ENCODE measurements at regions not wholly inside any gene's neighbourhood (a gene's known extent, or its start where the extent isn't known, plus 50 kb on each side); places are given as distances from the start of the nearest gene placed in this dataset.

- Histone ChIP-seq H3K36me3 (ENCODE audit: insufficient read depth, low read length) (no peaks in the 10 kb centered on the region), H3K9me3 (ENCODE audit: low read length) (no peaks in the 10 kb centered on the region), H3K4me1 (ENCODE audit: insufficient read depth, low read length) (no peaks in the 10 kb centered on the region), H3K4me3 (ENCODE audit: low read depth in 1 of 2, low read length in 2 of 2) (no peak overlapping the region), H3K27ac (ENCODE audit: low read depth, low read length) (no peak overlapping the region), H3K9ac (ENCODE audit: low read length) (no peak overlapping the region), H3K27me3 (ENCODE audit: control insufficient read depth in 1 of 2, insufficient read depth in 2 of 2, low read length in 2 of 2) (no peaks in the 10 kb centered on the region)
These were observed 181.6 kb upstream of the LMNTD1 start for GRCh38 chr12:25734529-25735180.

GRCh38 chr12:25740617-25741016 lies 187.5 kb upstream of the LMNTD1 start:
- H3K9ac ChIP-seq (ENCODE audit: low read length) = no peak overlapping the region
- H3K4me1 ChIP-seq (ENCODE audit: insufficient read depth, low read length) = no peaks in the 10 kb centered on the region
- no peaks in the 10 kb centered on the region for H3K27me3 ChIP-seq (ENCODE audit: control insufficient read depth in 1 of 2, insufficient read depth in 2 of 2, low read length in 2 of 2)
- H3K4me3 ChIP-seq (ENCODE audit: low read depth in 1 of 2, low read length in 2 of 2) = no peak overlapping the region
- H3K27ac ChIP-seq (ENCODE audit: low read depth, low read length) = no peak overlapping the region
- no peaks in the 10 kb centered on the region for H3K9me3 ChIP-seq (ENCODE audit: low read length)
- no peaks in the 10 kb centered on the region for H3K36me3 ChIP-seq (ENCODE audit: insufficient read depth, low read length)

DNA sequence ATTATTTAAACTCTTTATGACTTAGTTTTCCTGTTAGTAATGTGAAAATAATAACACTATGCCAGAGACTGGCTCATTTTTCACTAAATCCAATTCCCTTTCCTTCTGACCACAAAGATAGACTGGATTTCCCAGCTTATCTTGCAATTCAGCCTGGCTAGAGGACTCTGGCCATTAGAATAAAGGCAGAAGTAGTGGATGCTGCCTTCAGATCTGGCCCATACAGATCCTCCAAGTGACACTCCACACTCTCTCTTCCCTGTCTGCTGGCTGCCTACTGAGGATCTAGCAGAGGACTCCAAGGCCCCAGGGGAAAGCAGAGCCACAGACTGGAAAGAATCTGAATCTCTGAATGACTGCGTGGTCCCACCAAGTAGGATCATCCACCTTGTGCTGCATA lies 188.8 kb upstream of the LMNTD1 start:
- Histone ChIP-seq H3K27ac (ENCODE audit: low read depth, low read length) (no peak overlapping the region), H3K9me3 (ENCODE audit: low read length) (no peaks in the 10 kb centered on the region), H3K4me3 (ENCODE audit: low read depth in 1 of 2, low read length in 2 of 2) (no peak overlapping the region), H3K27me3 (ENCODE audit: control insufficient read depth in 1 of 2, insufficient read depth in 2 of 2, low read length in 2 of 2) (no peaks in the 10 kb centered on the region), H3K4me1 (ENCODE audit: insufficient read depth, low read length) (no peaks in the 10 kb centered on the region), H3K9ac (ENCODE audit: low read length) (no peak overlapping the region), H3K36me3 (ENCODE audit: insufficient read depth, low read length) (no peaks in the 10 kb centered on the region)

DNA sequence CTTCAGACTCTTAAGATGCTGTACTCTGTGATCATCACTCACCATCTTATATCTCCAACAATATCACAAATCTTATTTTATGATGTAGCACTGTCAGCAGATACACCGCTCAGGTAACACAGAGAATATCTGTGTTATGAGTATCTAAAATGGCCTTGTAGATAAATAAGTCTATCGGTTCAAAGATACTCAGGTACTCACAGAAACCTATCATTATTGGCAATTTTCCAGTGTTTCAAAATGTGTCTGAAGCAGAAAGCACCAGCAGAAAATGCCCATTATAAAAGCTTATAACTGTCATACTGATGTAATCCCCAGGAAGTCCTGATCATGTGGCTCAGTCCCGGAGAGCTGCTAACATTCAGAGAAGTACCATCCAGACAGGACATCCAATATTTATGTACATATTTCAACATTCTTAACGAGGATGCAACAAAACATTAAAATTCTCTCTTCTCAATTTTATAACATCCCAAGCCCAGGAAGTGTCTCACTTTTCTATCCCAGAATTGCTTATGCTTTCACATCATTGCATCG lies 190.7 kb upstream of the LMNTD1 start:
- Histone ChIP-seq H3K9me3 (ENCODE audit: low read length) (no peaks in the 10 kb centered on the region), H3K4me3 (ENCODE audit: low read depth in 1 of 2, low read length in 2 of 2) (no peak overlapping the region), H3K27ac (ENCODE audit: low read depth, low read length) (no peak overlapping the region), H3K9ac (ENCODE audit: low read length) (no peak overlapping the region), H3K4me1 (ENCODE audit: insufficient read depth, low read length) (no peaks in the 10 kb centered on the region), H3K36me3 (ENCODE audit: insufficient read depth, low read length) (no peaks in the 10 kb centered on the region), H3K27me3 (ENCODE audit: control insufficient read depth in 1 of 2, insufficient read depth in 2 of 2, low read length in 2 of 2) (no peaks in the 10 kb centered on the region)

DNA sequence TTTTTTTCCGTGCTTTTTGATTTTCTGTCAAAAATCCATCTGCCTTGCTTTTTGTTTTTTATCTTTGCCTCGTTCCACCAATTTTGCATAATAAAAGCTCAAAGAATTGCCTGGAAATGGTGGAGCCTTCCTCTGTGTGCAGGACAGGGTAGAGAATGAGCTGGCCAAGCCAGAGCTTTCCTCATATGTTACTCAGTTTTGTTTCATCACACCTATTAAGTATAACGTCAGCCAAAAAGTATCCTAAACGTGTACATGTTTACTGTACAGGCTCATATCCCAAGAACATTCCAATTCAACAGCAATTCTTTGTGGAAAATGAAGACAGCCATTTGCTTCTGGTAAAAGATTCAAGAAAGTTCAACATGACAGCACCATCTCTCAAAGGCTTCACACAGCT lies 191.2 kb upstream of the LMNTD1 start:
- H3K4me3 ChIP-seq (ENCODE audit: low read depth in 1 of 2, low read length in 2 of 2) = no peak overlapping the region
- no peaks in the 10 kb centered on the region for H3K36me3 ChIP-seq (ENCODE audit: insufficient read depth, low read length)
- no peak overlapping the region for H3K9ac ChIP-seq (ENCODE audit: low read length)
- no peaks in the 10 kb centered on the region for H3K27me3 ChIP-seq (ENCODE audit: control insufficient read depth in 1 of 2, insufficient read depth in 2 of 2, low read length in 2 of 2)
- no peaks in the 10 kb centered on the region for H3K4me1 ChIP-seq (ENCODE audit: insufficient read depth, low read length)
- no peak overlapping the region for H3K27ac ChIP-seq (ENCODE audit: low read depth, low read length)
- H3K9me3 ChIP-seq (ENCODE audit: low read length) = no peaks in the 10 kb centered on the region

DNA sequence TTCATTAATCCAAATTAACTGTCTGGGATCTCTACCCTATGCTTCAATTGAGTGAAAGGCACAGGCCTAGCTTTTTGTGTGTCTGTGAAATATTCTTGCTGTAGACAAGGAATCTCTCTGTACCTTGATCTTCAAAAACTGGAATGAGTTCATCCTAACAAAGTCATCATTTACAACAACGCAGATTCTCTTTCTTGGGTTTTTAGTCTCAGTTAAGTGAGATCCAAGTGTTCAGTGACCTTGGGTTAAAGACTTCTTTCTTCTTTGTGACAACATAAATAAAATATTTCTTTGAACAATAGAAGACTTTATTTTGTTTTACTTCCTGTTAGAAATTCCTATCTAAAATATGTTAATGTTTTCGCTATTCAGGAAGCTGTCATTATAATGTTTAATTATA lies 192.2 kb upstream of the LMNTD1 start:
- no peaks in the 10 kb centered on the region for H3K9me3 ChIP-seq (ENCODE audit: low read length)
- H3K4me3 ChIP-seq (ENCODE audit: low read depth in 1 of 2, low read length in 2 of 2) = no peak overlapping the region
- no peaks in the 10 kb centered on the region for H3K36me3 ChIP-seq (ENCODE audit: insufficient read depth, low read length)
- no peak overlapping the region for H3K27ac ChIP-seq (ENCODE audit: low read depth, low read length)
- no peaks in the 10 kb centered on the region for H3K4me1 ChIP-seq (ENCODE audit: insufficient read depth, low read length)
- no peaks in the 10 kb centered on the region for H3K27me3 ChIP-seq (ENCODE audit: control insufficient read depth in 1 of 2, insufficient read depth in 2 of 2, low read length in 2 of 2)
- H3K9ac ChIP-seq (ENCODE audit: low read length) = no peak overlapping the region

DNA sequence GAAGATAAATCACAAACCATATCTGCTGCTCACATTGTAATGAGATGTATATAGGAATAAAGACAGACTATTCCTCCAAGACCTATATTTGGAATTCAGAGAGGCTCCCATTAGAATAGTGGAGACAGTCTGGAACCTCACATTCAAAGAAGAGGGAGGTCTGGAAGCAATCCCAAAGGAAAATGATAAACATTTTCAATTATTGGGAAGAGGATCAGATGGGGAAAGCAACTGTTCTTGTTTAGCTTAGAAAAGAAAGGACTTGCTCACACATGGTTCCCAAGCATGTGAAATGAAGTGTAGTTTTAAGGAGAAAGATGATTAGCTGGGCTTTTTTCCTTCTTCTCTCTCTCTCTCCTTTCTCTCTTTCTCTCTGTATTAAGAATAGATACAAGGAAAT lies 193.0 kb upstream of the LMNTD1 start:
- Histone ChIP-seq H3K27ac (ENCODE audit: low read depth, low read length) (no peak overlapping the region), H3K4me1 (ENCODE audit: insufficient read depth, low read length) (no peaks in the 10 kb centered on the region), H3K9ac (ENCODE audit: low read length) (no peak overlapping the region), H3K27me3 (ENCODE audit: control insufficient read depth in 1 of 2, insufficient read depth in 2 of 2, low read length in 2 of 2) (no peaks in the 10 kb centered on the region), H3K4me3 (ENCODE audit: low read depth in 1 of 2, low read length in 2 of 2) (no peak overlapping the region), H3K9me3 (ENCODE audit: low read length) (no peaks in the 10 kb centered on the region), H3K36me3 (ENCODE audit: insufficient read depth, low read length) (no peaks in the 10 kb centered on the region)

- H3K36me3 ChIP-seq (ENCODE audit: insufficient read depth, low read length) = no peaks in the 10 kb centered on the region
- no peak overlapping the region for H3K9ac ChIP-seq (ENCODE audit: low read length)
- no peak overlapping the region for H3K27ac ChIP-seq (ENCODE audit: low read depth, low read length)
- H3K27me3 ChIP-seq (ENCODE audit: control insufficient read depth in 1 of 2, insufficient read depth in 2 of 2, low read length in 2 of 2) = no peaks in the 10 kb centered on the region
- no peak overlapping the region for H3K4me3 ChIP-seq (ENCODE audit: low read depth in 1 of 2, low read length in 2 of 2)
- H3K4me1 ChIP-seq (ENCODE audit: insufficient read depth, low read length) = no peaks in the 10 kb centered on the region
- H3K9me3 ChIP-seq (ENCODE audit: low read length) = no peaks in the 10 kb centered on the region
These were observed 199.7 kb upstream of the LMNTD1 start for GRCh38 chr12:25752710-25753309.

GRCh38 chr12:25755136-25755970 lies 202.3 kb upstream of the LMNTD1 start:
- Histone ChIP-seq H3K4me1 (ENCODE audit: insufficient read depth, low read length) (no peaks in the 10 kb centered on the region), H3K27ac (ENCODE audit: low read depth, low read length) (no peak overlapping the region), H3K4me3 (ENCODE audit: low read depth in 1 of 2, low read length in 2 of 2) (no peak overlapping the region)

GRCh38 chr12:25755971-25756260 lies 202.6 kb upstream of the RASSF8 start:
- Histone ChIP-seq H3K9me3 (ENCODE audit: low read length) (no peaks in the 10 kb centered on the region), H3K27ac (ENCODE audit: low read depth, low read length) (no peak overlapping the region), H3K36me3 (ENCODE audit: insufficient read depth, low read length) (no peaks in the 10 kb centered on the region), H3K27me3 (ENCODE audit: control insufficient read depth in 1 of 2, insufficient read depth in 2 of 2, low read length in 2 of 2) (no peaks in the 10 kb centered on the region), H3K4me3 (ENCODE audit: low read depth in 1 of 2, low read length in 2 of 2) (no peak overlapping the region), H3K9ac (ENCODE audit: low read length) (no peak overlapping the region), H3K4me1 (ENCODE audit: insufficient read depth, low read length) (no peaks in the 10 kb centered on the region)

More at GRCh38 chr12:25755136-25755970, 202.3 kb upstream of the LMNTD1 start:
- H3K9ac ChIP-seq (ENCODE audit: low read length) = no peak overlapping the region
- no peaks in the 10 kb centered on the region for H3K27me3 ChIP-seq (ENCODE audit: control insufficient read depth in 1 of 2, insufficient read depth in 2 of 2, low read length in 2 of 2)
- no peaks in the 10 kb centered on the region for H3K36me3 ChIP-seq (ENCODE audit: insufficient read depth, low read length)
- H3K9me3 ChIP-seq (ENCODE audit: low read length) = no peaks in the 10 kb centered on the region

DNA sequence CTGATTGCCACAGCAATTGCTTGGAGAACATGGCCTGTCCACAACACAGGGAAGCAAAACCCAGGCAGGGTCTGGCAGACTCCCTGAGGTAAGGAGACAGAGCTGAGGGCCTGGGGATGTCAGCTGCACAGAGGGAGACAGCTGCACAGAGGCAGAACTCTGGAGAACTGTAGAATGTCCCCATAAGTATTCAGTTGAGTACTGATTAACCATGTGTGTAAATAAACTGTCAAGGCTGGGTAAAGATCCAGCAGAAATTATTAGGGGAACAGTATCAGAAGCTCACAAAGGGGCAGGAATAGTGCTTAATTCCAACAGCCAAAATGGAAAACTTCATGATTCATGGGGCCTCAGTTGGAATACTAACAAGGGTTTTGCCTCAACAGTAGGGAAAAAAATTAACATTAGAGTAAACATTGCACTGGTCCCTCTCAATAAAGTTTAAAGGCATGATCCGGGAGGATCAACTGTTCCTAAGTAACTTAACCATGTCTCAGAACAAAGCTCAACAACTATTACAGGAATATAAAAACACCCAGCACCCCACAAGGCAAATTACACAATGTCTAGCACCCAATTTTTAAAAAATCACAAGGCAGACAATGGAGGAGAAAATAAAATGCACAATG lies 201.3 kb upstream of the RASSF8 start:
- H3K9me3 ChIP-seq (ENCODE audit: low read length) = no peaks in the 10 kb centered on the region
- H3K27me3 ChIP-seq (ENCODE audit: control insufficient read depth in 1 of 2, insufficient read depth in 2 of 2, low read length in 2 of 2) = no peaks in the 10 kb centered on the region
- no peak overlapping the region for H3K4me3 ChIP-seq (ENCODE audit: low read depth in 1 of 2, low read length in 2 of 2)
- no peak overlapping the region for H3K27ac ChIP-seq (ENCODE audit: low read depth, low read length)
- no peak overlapping the region for H3K9ac ChIP-seq (ENCODE audit: low read length)
- H3K4me1 ChIP-seq (ENCODE audit: insufficient read depth, low read length) = no peaks in the 10 kb centered on the region
- H3K36me3 ChIP-seq (ENCODE audit: insufficient read depth, low read length) = no peaks in the 10 kb centered on the region

All from muscle layer of colon (tissue), 2 donors.